HCT116 (cell line): ENCODE measurements at regions not wholly inside any gene's neighbourhood (a gene's known extent, or its start where the extent isn't known, plus 50 kb on each side); places are given as distances from the start of the nearest gene placed in this dataset.
"Not testable (repeated sequence)": the region's sequence is repeated elsewhere in the genome, so short reads cannot be mapped to it uniquely, and the experiment has no call there.

ENCODE experiments used
- ATAC-seq: fragments of 200-7000 bp; cut with Tn5 transposase; 2 replicates; pipeline ENCODE4 v1.9.1; 2020; ENCODE audit warnings: mild to moderate bottlenecking, moderate library complexity
- BruUV-seq: library from RNA; stranded (reverse); fragments of 400-500 nt; replicated peaks from 2 replicates; lab custom pipeline; 2021; lab: Mats Ljungman, UMichigan
- CTCF ChIA-PET: fragments of 300-600 bp; sonication (Branson Sonifier 250); formaldehyde crosslinking; loops from one replicate; lab custom pipeline; 2021; ENCODE audit warnings: antibody characterized with exemption; lab: Charles Lee
- POLR2A ChIA-PET: fragments of 300-600, 350-600 bp; sonication (Branson Sonifier 250); formaldehyde crosslinking; loops from one replicate; lab custom pipeline; 2021; ENCODE audit warnings: antibody characterized with exemption; lab: Charles Lee
- RAD21 ChIA-PET, 2 experiments: fragments of 300-600 bp; sonication (Branson Sonifier 250); formaldehyde crosslinking; loops; one replicate each; lab custom pipeline; 2023; ENCODE audit warnings: low total read pairs in 2 of 2; ENCODE audit not compliant: uncharacterized antibody in 2 of 2, unreplicated experiment in 2 of 2, low non-redundant PET in 1 of 2; lab: Charles Lee
- DNase-seq: peaks from one replicate; pipeline ENCODE4 v3.0.0-alpha.2; 2010; ENCODE audit warnings: low read depth, low spot score
- H2AFZ ChIP-seq: fragments of 200-600 bp; shearing (Covaris generic), sonication (generic); 2 replicates; pipeline ENCODE4 v1.6.1; 2017; ENCODE audit warnings: low read depth, mixed run types, mixed read lengths, antibody characterized with exemption, low read length; ENCODE audit not compliant: poor library complexity, severe bottlenecking
- H3K27ac ChIP-seq: 2 replicates; pipeline ENCODE4 v1.5.1; 2012; ENCODE audit warnings: low read depth, low read length
- H3K27me3 ChIP-seq: fragments of 200-600 bp; sonication (generic); 2 replicates; pipeline ENCODE4 v1.6.1; 2016; ENCODE audit warnings: mixed run types, low read length, mixed read lengths; ENCODE audit not compliant: insufficient read depth
- H3K36me3 ChIP-seq, 2 experiments: fragments of 200-500 bp in 1 of 2; fragments of 200-600 bp in 1 of 2; sonication (Bioruptor generic) in 1 of 2; sonication (generic) in 1 of 2; 2 replicates each; pipeline versions ENCODE4 v1.5.1 to v1.6.1; 2014 to 2016; ENCODE audit warnings: low read length in 2 of 2, inconsistent platforms in 1 of 2, mixed read lengths in 1 of 2, mixed run types in 1 of 2; ENCODE audit not compliant: insufficient read depth in 2 of 2, control insufficient read depth in 1 of 2
- H3K4me1 ChIP-seq, 2 experiments: fragments of 200-600 bp in 1 of 2; sonication (generic) in 1 of 2; 2 replicates each; pipeline versions ENCODE4 v1.5.1 to v1.6.1; 2012 to 2017; ENCODE audit warnings: low read length in 2 of 2, inconsistent platforms in 1 of 2, mild to moderate bottlenecking in 1 of 2, mixed read lengths in 1 of 2, mixed run types in 1 of 2, moderate library complexity in 1 of 2; ENCODE audit not compliant: insufficient read depth in 2 of 2, control insufficient read depth in 1 of 2
- H3K4me2 ChIP-seq: fragments of 200-600 bp; sonication (generic); 2 replicates; pipeline ENCODE4 v1.6.1; 2017; ENCODE audit warnings: mixed run types, low read length, mixed read lengths
- H3K4me3 ChIP-seq, 2 experiments: fragments of 200-600 bp in 1 of 2; sonication (generic) in 1 of 2; replicated peaks in 1 of 2; 2 replicates each; pipeline ENCODE4 v1.5.1; 2011 to 2016; ENCODE audit warnings: low read length in 2 of 2, control low read depth in 1 of 2, low read depth in 1 of 2, mild to moderate bottlenecking in 1 of 2, mixed read lengths in 1 of 2, mixed run types in 1 of 2
- H3K79me2 ChIP-seq: fragments of 200-600 bp; sonication (generic); 2 replicates; pipeline ENCODE4 v1.6.1; 2017; ENCODE audit warnings: mild to moderate bottlenecking, mixed run types, low read length, moderate library complexity, mixed read lengths; ENCODE audit not compliant: insufficient read depth
- H3K9ac ChIP-seq: fragments of 200-600 bp; sonication (generic); 2 replicates; pipeline ENCODE4 v1.6.1; 2016; ENCODE audit warnings: low read length, mixed read lengths
- H3K9me2 ChIP-seq: fragments of 200-600 bp; sonication (generic), shearing (Covaris generic); 2 replicates; pipeline ENCODE4 v1.6.1; 2017; ENCODE audit warnings: mixed run types, mild to moderate bottlenecking, moderate library complexity; ENCODE audit not compliant: insufficient read depth
- H3K9me3 ChIP-seq, 2 experiments: fragments of 200-500 bp in 1 of 2; fragments of 200-600 bp in 1 of 2; sonication (Bioruptor generic) in 1 of 2; sonication (generic) in 1 of 2; 2 replicates each; pipeline ENCODE4 v1.6.1; 2014 to 2017; ENCODE audit warnings: low read length in 2 of 2, mixed read lengths in 2 of 2, inconsistent platforms in 1 of 2, low read depth in 1 of 2, mild to moderate bottlenecking in 1 of 2, mixed run types in 1 of 2, moderate library complexity in 1 of 2; ENCODE audit not compliant: control insufficient read depth in 1 of 2, insufficient read depth in 1 of 2
- H4K20me1 ChIP-seq: fragments of 200-600 bp; sonication (generic), shearing (Covaris generic); 2 replicates; pipeline ENCODE4 v1.6.1; 2017; ENCODE audit warnings: mixed run types, mild to moderate bottlenecking, moderate library complexity; ENCODE audit not compliant: insufficient read depth
- CBX3 ChIP-seq: IDR thresholded peaks from 2 replicates; pipeline ENCODE4 v1.6.1; 2012; ENCODE audit warnings: low read depth
- ELF1 ChIP-seq: IDR thresholded peaks from 2 replicates; pipeline ENCODE4 v1.6.1; 2012; ENCODE audit warnings: low read depth, borderline replicate concordance
- EZH2 ChIP-seq: fragments of 200-600 bp; sonication (generic); IDR thresholded peaks from 2 replicates; pipeline ENCODE4 v1.6.1; 2017; ENCODE audit warnings: antibody characterized with exemption, mixed run types
- FOSL1 ChIP-seq: IDR thresholded peaks from 2 replicates; pipeline ENCODE4 v1.6.1; 2012; ENCODE audit warnings: low read depth
- POLR2A ChIP-seq: IDR thresholded peaks from 2 replicates; pipeline ENCODE4 v1.7.0; 2011; ENCODE audit warnings: borderline replicate concordance; ENCODE audit not compliant: insufficient read depth, insufficient read length; ENCODE audit errors: extremely low read depth
- SIN3A ChIP-seq: IDR thresholded peaks from 2 replicates; pipeline ENCODE4 v1.6.1; 2012; ENCODE audit warnings: low read depth
- SP1 ChIP-seq: IDR thresholded peaks from 2 replicates; pipeline ENCODE4 v1.6.1; 2012; ENCODE audit warnings: low read depth
- SRF ChIP-seq: IDR thresholded peaks from 2 replicates; pipeline ENCODE4 v1.6.1; 2012; ENCODE audit warnings: low read depth
- YY1 ChIP-seq: IDR thresholded peaks from 2 replicates; pipeline ENCODE4 v1.6.1; 2011; ENCODE audit warnings: low read length, low read depth, moderate library complexity, mild to moderate bottlenecking; ENCODE audit not compliant: insufficient replicate concordance; ENCODE audit errors: extremely low read depth
- ZFX ChIP-seq: fragments of 450-650 bp; IDR thresholded peaks from 2 replicates; pipeline ENCODE4 v1.6.1; 2017
- intact Hi-C: fragments of 100-400 bp; cut with micrococcal nuclease; formaldehyde crosslinking; loops from 2 replicates; pipeline ENCODE4 v1.10.0; 2022
- TF ChIP-seq, protein P1 (sequence below): IDR thresholded peaks from 2 replicates; pipeline ENCODE4 v1.6.1; 2012
- TF ChIP-seq, protein P2 (sequence below): IDR thresholded peaks from 2 replicates; pipeline ENCODE4 v1.6.1; 2011; ENCODE audit warnings: mild to moderate bottlenecking, low read length, moderate library complexity; ENCODE audit not compliant: insufficient replicate concordance; ENCODE audit errors: extremely low read depth

DNA sequence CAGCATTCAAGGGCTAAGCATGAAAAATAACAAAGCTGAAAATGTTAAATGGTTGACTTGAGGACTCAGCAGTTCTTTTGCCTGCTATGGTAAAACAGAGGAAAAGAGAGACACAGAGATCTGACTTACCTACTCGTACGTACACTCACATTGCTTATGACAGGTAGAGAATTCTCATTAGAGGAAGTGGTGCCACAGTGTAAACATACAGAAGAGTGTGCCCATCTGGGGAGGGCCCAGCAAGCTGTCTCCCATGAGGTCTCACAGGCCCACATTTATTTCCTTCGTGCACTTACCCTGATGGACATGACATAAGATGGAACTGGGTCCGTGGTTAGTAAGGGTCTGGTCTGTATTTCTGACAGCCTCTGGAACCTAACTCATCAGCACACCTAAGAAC lies 729.1 kb downstream of the BCL11A start:
- no peak overlapping the region for H3K27ac ChIP-seq
- ATAC-seq (no peak), DNase-seq (no peak)
- no TSS peak for BruUV-seq
- POLR2A ChIA-PET, result no interaction called here
- RAD21 ChIA-PET, result no interaction called here
- no peaks in the 10 kb centered on the region for H3K27me3 ChIP-seq
- H3K9me2 ChIP-seq, result no peaks in the 10 kb centered on the region
- H4K20me1 ChIP-seq, result no peaks in the 10 kb centered on the region
- no peak overlapping the region for H2AFZ ChIP-seq
- no peak overlapping the region for H3K4me2 ChIP-seq
- no peaks in the 10 kb centered on the region for H3K36me3 ChIP-seq
- H3K79me2 ChIP-seq, result no peaks in the 10 kb centered on the region
- TF ChIP-seq, protein P1, sequence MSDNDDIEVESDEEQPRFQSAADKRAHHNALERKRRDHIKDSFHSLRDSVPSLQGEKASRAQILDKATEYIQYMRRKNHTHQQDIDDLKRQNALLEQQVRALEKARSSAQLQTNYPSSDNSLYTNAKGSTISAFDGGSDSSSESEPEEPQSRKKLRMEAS, result no peak
- TF ChIP-seq SP1 (no peak), SRF (no peak), YY1 (no peak), SIN3A (no peak)
- H3K9me3 ChIP-seq, result 0 out of 4 replicates have a peak, but pooled peaks cover 0 to 4% of the 10 kb centered on the region in 2 experiments
- no peak overlapping the region for H3K4me3 ChIP-seq
- no peak overlapping the region for H3K9ac ChIP-seq
- intact Hi-C loops, result no loop called here
- CTCF ChIA-PET, result no interaction called here
- H3K4me1 ChIP-seq, result no peaks in the 10 kb centered on the region

DNA sequence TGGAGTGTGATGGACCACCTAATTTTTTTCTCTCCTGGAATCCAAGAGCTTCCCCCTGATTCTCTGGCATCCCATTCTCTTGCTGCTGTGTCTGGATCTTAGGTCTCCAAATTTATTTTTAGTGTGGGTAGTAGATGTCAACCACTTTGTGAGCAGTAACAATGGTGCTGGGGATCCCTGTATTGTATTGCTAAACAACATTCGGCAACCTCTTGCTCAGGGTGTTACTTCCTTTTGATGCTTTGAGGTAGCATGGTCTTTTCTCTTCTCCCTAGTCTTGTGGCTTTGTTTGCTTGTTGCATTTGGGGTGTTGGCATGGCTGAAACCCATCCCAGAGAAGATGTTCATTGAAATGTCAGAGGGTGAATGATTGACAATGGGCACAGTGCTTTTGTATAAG lies 737.4 kb downstream of the BCL11A start:
- Histone ChIP-seq H3K79me2 (no peaks in the 10 kb centered on the region), H3K9me3 (no peaks in the 10 kb centered on the region), H3K36me3 (no peaks in the 10 kb centered on the region), H2AFZ (no peak overlapping the region), H3K4me3 (no peak overlapping the region), H3K9me2 (no peaks in the 10 kb centered on the region), H3K4me1 (no peaks in the 10 kb centered on the region), H3K4me2 (no peak overlapping the region), H4K20me1 (no peaks in the 10 kb centered on the region), H3K27me3 (no peaks in the 10 kb centered on the region), H3K27ac (no peak overlapping the region), H3K9ac (no peak overlapping the region)
- BruUV-seq, result no TSS peak
- ChIA-PET CTCF (no interaction called here), RAD21 (no interaction called here), POLR2A (no interaction called here)
- ATAC-seq (no peak), DNase-seq (no peak)
- intact Hi-C loops, result no loop called here
- TF ChIP-seq, protein P1, result no peak
- no peak for TF ChIP-seq ELF1
- TF ChIP-seq POLR2A, result no peak
- TF ChIP-seq ZFX, result no peak
- no peak for TF ChIP-seq CBX3
- TF ChIP-seq SP1, result no peak
- no peak for TF ChIP-seq EZH2
- TF ChIP-seq FOSL1, result no peak
- TF ChIP-seq, protein P2, sequence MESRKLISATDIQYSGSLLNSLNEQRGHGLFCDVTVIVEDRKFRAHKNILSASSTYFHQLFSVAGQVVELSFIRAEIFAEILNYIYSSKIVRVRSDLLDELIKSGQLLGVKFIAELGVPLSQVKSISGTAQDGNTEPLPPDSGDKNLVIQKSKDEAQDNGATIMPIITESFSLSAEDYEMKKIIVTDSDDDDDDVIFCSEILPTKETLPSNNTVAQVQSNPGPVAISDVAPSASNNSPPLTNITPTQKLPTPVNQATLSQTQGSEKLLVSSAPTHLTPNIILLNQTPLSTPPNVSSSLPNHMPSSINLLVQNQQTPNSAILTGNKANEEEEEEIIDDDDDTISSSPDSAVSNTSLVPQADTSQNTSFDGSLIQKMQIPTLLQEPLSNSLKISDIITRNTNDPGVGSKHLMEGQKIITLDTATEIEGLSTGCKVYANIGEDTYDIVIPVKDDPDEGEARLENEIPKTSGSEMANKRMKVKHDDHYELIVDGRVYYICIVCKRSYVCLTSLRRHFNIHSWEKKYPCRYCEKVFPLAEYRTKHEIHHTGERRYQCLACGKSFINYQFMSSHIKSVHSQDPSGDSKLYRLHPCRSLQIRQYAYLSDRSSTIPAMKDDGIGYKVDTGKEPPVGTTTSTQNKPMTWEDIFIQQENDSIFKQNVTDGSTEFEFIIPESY, result no peak

DNA sequence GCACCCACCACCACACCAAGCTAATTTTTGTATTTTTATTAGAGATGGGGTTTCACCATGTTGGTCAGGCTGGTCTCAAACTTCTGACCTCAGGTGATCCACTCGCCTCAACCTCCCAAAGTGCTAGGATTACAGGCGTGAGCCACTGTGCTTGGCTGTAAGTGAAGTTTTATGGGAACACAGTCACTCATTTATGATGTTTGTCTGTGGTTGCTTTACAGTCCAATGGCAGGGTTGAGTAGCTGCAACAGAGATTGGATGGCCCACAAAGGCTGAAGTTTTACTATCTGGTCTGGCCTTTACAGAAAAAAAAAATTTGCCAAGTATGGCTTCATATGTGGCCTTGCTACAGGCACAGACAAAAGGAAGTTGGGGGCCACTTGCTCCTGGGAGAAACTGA lies 743.2 kb downstream of the BCL11A start:
- H3K79me2 ChIP-seq, H3K9me2 ChIP-seq, H3K27ac ChIP-seq, ATAC-seq, DNase-seq, H3K4me2 ChIP-seq, POLR2A ChIA-PET, H4K20me1 ChIP-seq, H3K4me3 ChIP-seq, intact Hi-C loops, H3K27me3 ChIP-seq, H2AFZ ChIP-seq, H3K4me1 ChIP-seq, BruUV-seq, RAD21 ChIA-PET, CTCF ChIA-PET, H3K36me3 ChIP-seq, H3K9ac ChIP-seq, H3K9me3 ChIP-seq: not testable (repeated sequence)
